ENCODE measurements at regions not wholly inside any gene's neighbourhood (a gene's known extent, or its start where the extent isn't known, plus 50 kb on each side); places are given as distances from the start of the nearest gene placed in this dataset.

GRCh38 chr18:78855188-78855587, 124.4 kb upstream of the SALL3 start:
- Histone ChIP-seq H3K36me3 (ENCODE audit: control insufficient read depth in 1 of 2, insufficient read depth in 2 of 2, low read depth in 1 of 2, low read length in 2 of 2) (no peaks in the 10 kb centered on the region), H3K4me1 (ENCODE audit: control insufficient read depth, insufficient read depth, low read depth, low read length) (no peaks in the 10 kb centered on the region), H3K79me1 (replicated peaks; ENCODE audit: low read length, poor library complexity, severe bottlenecking) (no peaks in the 10 kb centered on the region), H2AFZ (ENCODE audit: low read depth, low read length) (no peak overlapping the region), H2BK12ac (ENCODE audit: low read length in 2 of 2) (no peak overlapping the region), H3K9me3 (ENCODE audit: control insufficient read depth, low read length) (peaks cover under 1% of the 10 kb centered on the region), H2BK120ac (ENCODE audit: low read depth, low read length) (no peak overlapping the region), H2BK5ac (ENCODE audit: low read depth, low read length, poor library complexity, severe bottlenecking) (no peak overlapping the region), H3K27ac (ENCODE audit: low read length, poor library complexity, severe bottlenecking) (no peak overlapping the region), H3K4me3 (ENCODE audit: insufficient read depth in 1 of 2, low read depth in 1 of 2, low read length in 2 of 2) (no peak overlapping the region), H3K14ac (ENCODE audit: low read length in 2 of 2) (no peak overlapping the region), H3K9ac (ENCODE audit: low read length) (no peak overlapping the region), H2BK15ac (ENCODE audit: low read depth, poor library complexity, severe bottlenecking) (no peak overlapping the region), H4K91ac (ENCODE audit: low read length) (no peak overlapping the region), H3K4me2 (ENCODE audit: low read length, poor library complexity, severe bottlenecking) (no peak overlapping the region), H3K4ac (ENCODE audit: low read depth in 1 of 2, low read length in 2 of 2) (no peak overlapping the region), H3K23ac (ENCODE audit: low read length in 2 of 2) (no peak overlapping the region), H2AK5ac (ENCODE audit: low read length, severe bottlenecking) (no peak overlapping the region), H4K8ac (ENCODE audit: low read length) (no peak overlapping the region), H3K27me3 (ENCODE audit: control insufficient read depth in 1 of 2, insufficient read depth in 1 of 2, low read length in 2 of 2) (peaks cover 0 to under 1% of the 10 kb centered on the region in 2 experiments), H3K18ac (ENCODE audit: low read depth in 1 of 2, low read length in 2 of 2) (no peak overlapping the region)
- DNase-seq: no peak
- 83% methylated on average over 2 of the region's 4 CpGs for WGBS

- Histone ChIP-seq H3K9ac (ENCODE audit: low read length) (no peak overlapping the region), H3K18ac (ENCODE audit: low read depth in 1 of 2, low read length in 2 of 2) (no peak overlapping the region), H4K91ac (ENCODE audit: low read length) (no peak overlapping the region), H3K79me1 (replicated peaks; ENCODE audit: low read length, poor library complexity, severe bottlenecking) (no peaks in the 10 kb centered on the region), H2AK5ac (ENCODE audit: low read length, severe bottlenecking) (no peak overlapping the region), H3K4me2 (ENCODE audit: low read length, poor library complexity, severe bottlenecking) (no peak overlapping the region), H2BK15ac (ENCODE audit: low read depth, poor library complexity, severe bottlenecking) (no peak overlapping the region), H3K27ac (ENCODE audit: low read length, poor library complexity, severe bottlenecking) (no peak overlapping the region), H3K23ac (ENCODE audit: low read length in 2 of 2) (no peak overlapping the region), H3K4ac (ENCODE audit: low read depth in 1 of 2, low read length in 2 of 2) (no peak overlapping the region), H3K27me3 (ENCODE audit: control insufficient read depth in 1 of 2, insufficient read depth in 1 of 2, low read length in 2 of 2) (peaks cover 0 to 3% of the 10 kb centered on the region in 2 experiments), H2BK5ac (ENCODE audit: low read depth, low read length, poor library complexity, severe bottlenecking) (no peak overlapping the region), H3K36me3 (ENCODE audit: control insufficient read depth in 1 of 2, insufficient read depth in 2 of 2, low read depth in 1 of 2, low read length in 2 of 2) (no peaks in the 10 kb centered on the region), H3K9me3 (ENCODE audit: control insufficient read depth, low read length) (peaks cover 5% of the 10 kb centered on the region), H3K14ac (ENCODE audit: low read length in 2 of 2) (no peak overlapping the region), H4K8ac (ENCODE audit: low read length) (no peak overlapping the region), H3K4me3 (ENCODE audit: insufficient read depth in 1 of 2, low read depth in 1 of 2, low read length in 2 of 2) (no peak overlapping the region), H2BK120ac (ENCODE audit: low read depth, low read length) (no peak overlapping the region), H2AFZ (ENCODE audit: low read depth, low read length) (no peak overlapping the region), H3K4me1 (ENCODE audit: control insufficient read depth, insufficient read depth, low read depth, low read length) (no peaks in the 10 kb centered on the region), H2BK12ac (ENCODE audit: low read length in 2 of 2) (no peak overlapping the region)
- DNase-seq: no peak
- whole genome bisulfite sequencing: 91% methylated on average over 50 of the region's 50 CpGs
Measured at GRCh38 chr18:78856569-78857313, 122.9 kb upstream of the SALL3 start.

GRCh38 chr18:78857314-78858150, 122.1 kb upstream of the SALL3 start:
- peaks cover 5% of the 10 kb centered on the region for H3K9me3 ChIP-seq (ENCODE audit: control insufficient read depth, low read length)
- H2BK5ac ChIP-seq (ENCODE audit: low read depth, low read length, poor library complexity, severe bottlenecking): no peak overlapping the region
- H2AFZ ChIP-seq (ENCODE audit: low read depth, low read length): no peak overlapping the region
- H3K27me3 ChIP-seq (ENCODE audit: control insufficient read depth in 1 of 2, insufficient read depth in 1 of 2, low read length in 2 of 2): peaks cover 0 to 3% of the 10 kb centered on the region in 2 experiments
- H3K14ac ChIP-seq (ENCODE audit: low read length in 2 of 2): no peak overlapping the region
- H3K4me3 ChIP-seq (ENCODE audit: insufficient read depth in 1 of 2, low read depth in 1 of 2, low read length in 2 of 2): no peak overlapping the region
- H2BK12ac ChIP-seq (ENCODE audit: low read length in 2 of 2): no peak overlapping the region
- H2AK5ac ChIP-seq (ENCODE audit: low read length, severe bottlenecking): no peak overlapping the region
- no peak overlapping the region for H2BK120ac ChIP-seq (ENCODE audit: low read depth, low read length)
- no peak overlapping the region for H2BK15ac ChIP-seq (ENCODE audit: low read depth, poor library complexity, severe bottlenecking)
- no peak overlapping the region for H3K23ac ChIP-seq (ENCODE audit: low read length in 2 of 2)
- H3K4ac ChIP-seq (ENCODE audit: low read depth in 1 of 2, low read length in 2 of 2): no peak overlapping the region
- H3K79me1 ChIP-seq (replicated peaks; ENCODE audit: low read length, poor library complexity, severe bottlenecking): no peaks in the 10 kb centered on the region
- no peak overlapping the region for H3K18ac ChIP-seq (ENCODE audit: low read depth in 1 of 2, low read length in 2 of 2)
- no peak overlapping the region for H3K9ac ChIP-seq (ENCODE audit: low read length)
- H4K8ac ChIP-seq (ENCODE audit: low read length): no peak overlapping the region
- H3K4me2 ChIP-seq (ENCODE audit: low read length, poor library complexity, severe bottlenecking): no peak overlapping the region
- H3K27ac ChIP-seq (ENCODE audit: low read length, poor library complexity, severe bottlenecking): no peak overlapping the region
- no peak overlapping the region for H4K91ac ChIP-seq (ENCODE audit: low read length)
- no peaks in the 10 kb centered on the region for H3K4me1 ChIP-seq (ENCODE audit: control insufficient read depth, insufficient read depth, low read depth, low read length)
- DNase-seq: no peak
- H3K36me3 ChIP-seq (ENCODE audit: control insufficient read depth in 1 of 2, insufficient read depth in 2 of 2, low read depth in 1 of 2, low read length in 2 of 2): no peaks in the 10 kb centered on the region
- WGBS: 85% methylated on average over 39 of the region's 42 CpGs

- Histone ChIP-seq H2BK12ac (ENCODE audit: low read length in 2 of 2) (no peak overlapping the region), H2BK15ac (ENCODE audit: low read depth, poor library complexity, severe bottlenecking) (no peak overlapping the region), H3K79me1 (replicated peaks; ENCODE audit: low read length, poor library complexity, severe bottlenecking) (no peaks in the 10 kb centered on the region), H2BK5ac (ENCODE audit: low read depth, low read length, poor library complexity, severe bottlenecking) (no peak overlapping the region), H2AFZ (ENCODE audit: low read depth, low read length) (no peak overlapping the region), H4K8ac (ENCODE audit: low read length) (no peak overlapping the region), H4K91ac (ENCODE audit: low read length) (no peak overlapping the region), H3K36me3 (ENCODE audit: control insufficient read depth in 1 of 2, insufficient read depth in 2 of 2, low read depth in 1 of 2, low read length in 2 of 2) (no peaks in the 10 kb centered on the region), H3K23ac (ENCODE audit: low read length in 2 of 2) (no peak overlapping the region), H3K4ac (ENCODE audit: low read depth in 1 of 2, low read length in 2 of 2) (no peak overlapping the region), H3K9ac (ENCODE audit: low read length) (no peak overlapping the region), H3K4me2 (ENCODE audit: low read length, poor library complexity, severe bottlenecking) (no peak overlapping the region), H2AK5ac (ENCODE audit: low read length, severe bottlenecking) (no peak overlapping the region), H3K4me1 (ENCODE audit: control insufficient read depth, insufficient read depth, low read depth, low read length) (no peaks in the 10 kb centered on the region), H3K18ac (ENCODE audit: low read depth in 1 of 2, low read length in 2 of 2) (no peak overlapping the region), H3K27ac (ENCODE audit: low read length, poor library complexity, severe bottlenecking) (no peak overlapping the region), H3K9me3 (ENCODE audit: control insufficient read depth, low read length) (peaks cover 5% of the 10 kb centered on the region), H3K4me3 (ENCODE audit: insufficient read depth in 1 of 2, low read depth in 1 of 2, low read length in 2 of 2) (no peak overlapping the region), H3K27me3 (ENCODE audit: control insufficient read depth in 1 of 2, insufficient read depth in 1 of 2, low read length in 2 of 2) (peaks cover 0 to 3% of the 10 kb centered on the region in 2 experiments), H3K14ac (ENCODE audit: low read length in 2 of 2) (no peak overlapping the region), H2BK120ac (ENCODE audit: low read depth, low read length) (no peak overlapping the region)
- no peak for DNase-seq
- WGBS: 87% methylated on average over 11 of the region's 11 CpGs
Measured at GRCh38 chr18:78859686-78860085, 119.9 kb upstream of the SALL3 start.

Data from mesenchymal stem cell (in vitro differentiated cells and primary cell).